HEK293 (cell line): ENCODE measurements at regions not wholly inside any gene's neighbourhood (a gene's known extent, or its start where the extent isn't known, plus 50 kb on each side); places are given as distances from the start of the nearest gene placed in this dataset.

Experiments used
- CTCF ChIA-PET: fragments of 350-600 bp; formaldehyde crosslinking; extraction: SDS; loops from one replicate; lab custom pipeline; 2021; ENCODE audit warnings: antibody characterized with exemption; lab: Yijun Ruan, JAX
- POLR2A ChIA-PET: fragments of 300-600 bp; formaldehyde crosslinking; extraction: SDS; loops from one replicate; lab custom pipeline; 2020; ENCODE audit warnings: antibody characterized with exemption, inconsistent platforms; lab: Yijun Ruan, JAX
- H3K27ac ChIP-seq: fragments of 200-500 bp; sonication (Bioruptor generic); 2 replicates; pipeline ENCODE4 v1.5.1; 2014; ENCODE audit warnings: low read depth, low read length, control low read depth, inconsistent platforms; ENCODE audit errors: extremely low read depth
- H3K36me3 ChIP-seq, 2 experiments: fragments of 200-500 bp in 1 of 2; sonication (Bioruptor generic) in 1 of 2; 1 replicate in 1 of 2; 2 replicates in 1 of 2; pipeline ENCODE4 v1.5.1; 2014 to 2017; ENCODE audit warnings: inconsistent platforms in 2 of 2, low read length in 2 of 2; ENCODE audit not compliant: control insufficient read depth in 2 of 2, insufficient read depth in 1 of 2
- H3K4me1 ChIP-seq: fragments of 200-500 bp; sonication (Bioruptor generic); 2 replicates; pipeline ENCODE4 v1.5.1; 2014; ENCODE audit warnings: mild to moderate bottlenecking, low read length, inconsistent platforms; ENCODE audit not compliant: control insufficient read depth, insufficient read depth
- H3K4me3 ChIP-seq: 2 replicates; pipeline ENCODE4 v1.5.1; 2011; ENCODE audit warnings: low read depth, mild to moderate bottlenecking, control low read depth, low read length, moderate library complexity
- H3K9me3 ChIP-seq: fragments of 200-500 bp; sonication (Bioruptor generic); 2 replicates; pipeline ENCODE4 v1.5.1; 2014; ENCODE audit warnings: low read depth, low read length, inconsistent platforms; ENCODE audit not compliant: control insufficient read depth, insufficient read depth
- ELK4 ChIP-seq: IDR thresholded peaks from 2 replicates; pipeline ENCODE4 v1.6.1; 2011; ENCODE audit warnings: mild to moderate bottlenecking, low read depth, low read length, borderline replicate concordance
- GLIS1 ChIP-seq: fragments of 450-650 bp; formaldehyde crosslinking; IDR thresholded peaks from 2 replicates; pipeline ENCODE4 v1.5.1; 2016; ENCODE audit warnings: missing biosample characterization, missing genetic modification characterization
- HOXC10 ChIP-seq: sonication (generic); formaldehyde crosslinking; IDR thresholded peaks from 2 replicates; pipeline ENCODE4 v1.8.1; 2023; ENCODE audit warnings: mild to moderate bottlenecking, missing genetic modification reagents
- MYNN ChIP-seq: fragments of 450-650 bp; formaldehyde crosslinking; IDR thresholded peaks from 2 replicates; pipeline ENCODE4 v1.5.1; 2016; ENCODE audit warnings: missing biosample characterization, missing genetic modification characterization, borderline replicate concordance
- PRDM1 ChIP-seq: fragments of 450-650 bp; formaldehyde crosslinking; IDR thresholded peaks from 2 replicates; pipeline ENCODE4; 2016; ENCODE audit warnings: missing biosample characterization, missing genetic modification characterization
- YY2 ChIP-seq: fragments of 450-650 bp; formaldehyde crosslinking; IDR thresholded peaks from 2 replicates; pipeline ENCODE4 v1.5.1; 2016; ENCODE audit warnings: missing biosample characterization, missing genetic modification characterization
- ZBTB17 ChIP-seq: fragments of 450-650 bp; formaldehyde crosslinking; IDR thresholded peaks from 2 replicates; pipeline ENCODE4 v1.5.1; 2016; ENCODE audit warnings: missing biosample characterization, missing genetic modification characterization
- ZFP41 ChIP-seq: fragments of 450-650 bp; formaldehyde crosslinking; IDR thresholded peaks from 2 replicates; pipeline ENCODE4 v1.5.1; 2016; ENCODE audit warnings: missing biosample characterization, missing genetic modification characterization, borderline replicate concordance
- ZNF146 ChIP-seq: fragments of 450-650 bp; formaldehyde crosslinking; IDR thresholded peaks from 2 replicates; pipeline ENCODE4 v1.5.1; 2016; ENCODE audit warnings: missing biosample characterization, missing genetic modification characterization
- ZNF274 ChIP-seq, 2 experiments: fragments of 200-500 bp in 1 of 2; fragments of 450-650 bp in 1 of 2; sonication (Bioruptor generic) in 1 of 2; formaldehyde crosslinking in 1 of 2; IDR thresholded peaks; 2 replicates each; pipeline versions ENCODE4 v1.5.1 to v1.6.1; 2014 to 2016; ENCODE audit warnings: borderline replicate concordance in 1 of 2, inconsistent platforms in 1 of 2, low read length in 1 of 2, missing biosample characterization in 1 of 2, missing genetic modification characterization in 1 of 2
- ZNF362 ChIP-seq: fragments of 450-650 bp; formaldehyde crosslinking; IDR thresholded peaks from 2 replicates; pipeline ENCODE4 v1.5.1; 2016; ENCODE audit warnings: missing biosample characterization, missing genetic modification characterization
- ZNF391 ChIP-seq: fragments of 450-650 bp; formaldehyde crosslinking; IDR thresholded peaks from 2 replicates; pipeline ENCODE4 v1.5.1; 2016; ENCODE audit warnings: low read depth, missing biosample characterization, missing genetic modification characterization, borderline replicate concordance
- ZNF394 ChIP-seq: fragments of 450-650 bp; formaldehyde crosslinking; IDR thresholded peaks from 2 replicates; pipeline ENCODE4 v1.5.1; 2016; ENCODE audit warnings: missing biosample characterization, missing genetic modification characterization, mild to moderate bottlenecking, moderate library complexity, borderline replicate concordance
- ZNF501 ChIP-seq: fragments of 450-650 bp; formaldehyde crosslinking; IDR thresholded peaks from 2 replicates; pipeline ENCODE4 v1.5.1; 2016; ENCODE audit warnings: missing biosample characterization, missing genetic modification characterization
- ZNF548 ChIP-seq: fragments of 450-650 bp; formaldehyde crosslinking; IDR thresholded peaks from 2 replicates; pipeline ENCODE4 v1.5.1; 2016; ENCODE audit warnings: missing biosample characterization, missing genetic modification characterization
- ZNF558 ChIP-seq: fragments of 450-650 bp; formaldehyde crosslinking; IDR thresholded peaks from 2 replicates; pipeline ENCODE4 v1.5.1; 2016; ENCODE audit warnings: missing biosample characterization, missing genetic modification characterization
- ZNF768 ChIP-seq: fragments of 450-650 bp; formaldehyde crosslinking; IDR thresholded peaks from 2 replicates; pipeline ENCODE4 v1.5.1; 2018; ENCODE audit warnings: missing biosample characterization, mild to moderate bottlenecking, missing genetic modification characterization
- ZSCAN18 ChIP-seq: fragments of 450-650 bp; formaldehyde crosslinking; IDR thresholded peaks from 2 replicates; pipeline ENCODE4 v1.5.1; 2016; ENCODE audit warnings: missing biosample characterization, missing genetic modification characterization
- TF ChIP-seq, protein P1 (sequence below): fragments of 450-650 bp; formaldehyde crosslinking; IDR thresholded peaks from 2 replicates; pipeline ENCODE4 v1.5.1; 2016; ENCODE audit warnings: missing biosample characterization, missing genetic modification characterization, low read depth

GRCh38 chr12:40561395-40561966, 130.8 kb upstream of the CNTN1 start:
- no peaks in the 10 kb centered on the region for H3K36me3 ChIP-seq
- TF ChIP-seq, protein P1, sequence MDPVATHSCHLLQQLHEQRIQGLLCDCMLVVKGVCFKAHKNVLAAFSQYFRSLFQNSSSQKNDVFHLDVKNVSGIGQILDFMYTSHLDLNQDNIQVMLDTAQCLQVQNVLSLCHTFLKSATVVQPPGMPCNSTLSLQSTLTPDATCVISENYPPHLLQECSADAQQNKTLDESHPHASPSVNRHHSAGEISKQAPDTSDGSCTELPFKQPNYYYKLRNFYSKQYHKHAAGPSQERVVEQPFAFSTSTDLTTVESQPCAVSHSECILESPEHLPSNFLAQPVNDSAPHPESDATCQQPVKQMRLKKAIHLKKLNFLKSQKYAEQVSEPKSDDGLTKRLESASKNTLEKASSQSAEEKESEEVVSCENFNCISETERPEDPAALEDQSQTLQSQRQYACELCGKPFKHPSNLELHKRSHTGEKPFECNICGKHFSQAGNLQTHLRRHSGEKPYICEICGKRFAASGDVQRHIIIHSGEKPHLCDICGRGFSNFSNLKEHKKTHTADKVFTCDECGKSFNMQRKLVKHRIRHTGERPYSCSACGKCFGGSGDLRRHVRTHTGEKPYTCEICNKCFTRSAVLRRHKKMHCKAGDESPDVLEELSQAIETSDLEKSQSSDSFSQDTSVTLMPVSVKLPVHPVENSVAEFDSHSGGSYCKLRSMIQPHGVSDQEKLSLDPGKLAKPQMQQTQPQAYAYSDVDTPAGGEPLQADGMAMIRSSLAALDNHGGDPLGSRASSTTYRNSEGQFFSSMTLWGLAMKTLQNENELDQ, result no peak
- TF ChIP-seq ZSCAN18, result no peak
- TF ChIP-seq ELK4, result no peak
- TF ChIP-seq YY2 (tag by site-specific recombination), result no peak
- TF ChIP-seq ZNF146 (tag by site-specific recombination), result no peak
- ChIA-PET CTCF (no interaction called here), POLR2A (no interaction called here)
- 0 out of 2 replicates have a peak, but pooled peaks cover 2% of the 10 kb centered on the region for H3K4me1 ChIP-seq
- H3K4me3 ChIP-seq, result no peak overlapping the region
- no peak overlapping the region for H3K27ac ChIP-seq
- H3K9me3 ChIP-seq, result no peaks in the 10 kb centered on the region

DNA sequence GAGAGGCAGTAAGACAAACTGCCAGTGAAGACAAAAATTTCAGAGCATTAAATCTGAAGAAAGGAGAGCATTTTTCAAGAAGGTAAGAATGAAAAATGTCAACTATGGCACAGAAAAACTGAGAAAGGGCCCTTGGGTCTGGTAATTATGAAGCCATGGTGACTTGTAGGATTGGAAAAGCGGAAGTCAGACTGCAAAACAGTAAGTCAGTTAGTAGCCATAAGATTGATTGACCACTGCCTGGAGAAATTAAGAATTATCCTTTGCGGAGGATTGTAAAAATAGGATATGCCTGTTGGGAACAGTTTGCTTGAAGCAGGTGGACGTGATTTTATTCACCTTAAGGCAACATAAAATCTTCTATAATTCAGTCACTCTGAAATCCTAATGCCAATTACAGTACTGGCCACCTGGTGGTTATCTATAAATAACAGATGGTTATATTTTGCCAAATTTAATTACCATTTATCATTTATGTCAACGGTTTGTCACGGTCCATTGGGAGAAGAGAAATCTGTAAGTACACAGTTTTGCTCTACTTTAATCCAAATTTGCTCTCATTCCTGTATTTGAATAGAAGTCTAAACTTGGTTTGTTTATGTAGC, 127.1 kb upstream of the CNTN1 start:
- ChIA-PET CTCF (no interaction called here), POLR2A (no interaction called here)
- H3K9me3 ChIP-seq, result no peaks in the 10 kb centered on the region
- TF ChIP-seq HOXC10 (CRISPR knock-in tag) (no peak), ZNF501 (tag by site-specific recombination) (no peak), ZNF548 (tag by site-specific recombination) (no peak), GLIS1 (tag by site-specific recombination) (no peak)
- H3K4me3 ChIP-seq, result no peak overlapping the region
- 0 out of 2 replicates have a peak, but pooled peaks cover 2% of the 10 kb centered on the region for H3K4me1 ChIP-seq
- no peak overlapping the region for H3K27ac ChIP-seq
- H3K36me3 ChIP-seq, result no peaks in the 10 kb centered on the region

DNA sequence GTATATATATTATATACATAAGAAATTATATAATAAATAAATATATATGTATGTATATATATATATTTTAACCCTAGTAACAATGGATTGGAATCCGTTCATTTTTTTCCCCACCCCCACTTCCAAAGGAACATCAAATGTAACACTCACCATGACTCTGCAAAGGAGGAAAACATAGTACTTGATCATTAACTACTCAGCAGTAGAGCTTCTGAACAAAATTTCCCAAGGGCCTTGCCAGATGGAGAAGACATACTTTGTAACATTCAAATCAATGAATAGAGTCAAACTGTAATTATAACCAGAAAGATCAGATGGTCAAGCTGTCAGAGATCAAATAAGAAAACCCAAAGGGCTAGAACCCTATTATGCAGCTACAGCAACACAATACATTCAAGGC, 126.0 kb upstream of the CNTN1 start:
- H3K4me1 ChIP-seq, result 0 out of 2 replicates have a peak, but pooled peaks cover 2% of the 10 kb centered on the region
- no peaks in the 10 kb centered on the region for H3K36me3 ChIP-seq
- POLR2A ChIA-PET, result no interaction called here
- H3K4me3 ChIP-seq, result no peak overlapping the region
- H3K27ac ChIP-seq, result no peak overlapping the region
- H3K9me3 ChIP-seq, result no peaks in the 10 kb centered on the region
- CTCF ChIA-PET, result no interaction called here
- TF ChIP-seq ZFP41 (tag by site-specific recombination) (no peak), PRDM1 (tag by site-specific recombination) (no peak)

DNA sequence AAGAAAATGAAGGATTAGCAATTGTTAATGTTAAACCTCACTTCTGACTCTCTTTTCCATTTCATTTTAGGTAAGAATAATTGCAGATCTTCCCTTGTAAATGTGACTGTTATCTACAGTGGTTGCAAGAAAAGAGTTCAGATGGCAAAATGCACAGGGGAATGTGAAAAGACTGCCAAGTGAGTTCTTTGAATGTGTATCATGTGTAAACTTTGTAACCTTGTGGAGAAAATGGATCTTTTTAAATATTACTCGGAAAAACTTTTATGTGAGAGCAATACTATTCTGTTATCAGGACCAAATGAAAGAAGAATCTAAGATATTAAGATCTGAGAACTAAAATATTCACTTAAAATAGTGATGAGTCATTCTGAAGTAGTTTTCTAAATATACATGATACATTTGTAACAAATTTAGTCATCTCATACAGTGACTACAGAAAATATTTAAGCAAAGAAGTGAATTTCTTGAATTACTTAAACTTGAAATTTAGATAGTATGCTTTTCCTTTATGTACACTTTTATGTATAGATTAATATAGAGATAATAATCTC, 122.5 kb upstream of the CNTN1 start:
- Histone ChIP-seq H3K27ac (no peak overlapping the region), H3K9me3 (no peaks in the 10 kb centered on the region), H3K36me3 (no peaks in the 10 kb centered on the region), H3K4me3 (no peak overlapping the region), H3K4me1 (0 out of 2 replicates have a peak, but pooled peaks cover 2% of the 10 kb centered on the region)
- ChIA-PET POLR2A (no interaction called here), CTCF (interaction anchor here (0.7 kb wide), 1 partner anchor 1190 kb away, joined by 3 read pairs; no protein-coding TSS in a partner anchor)
- TF ChIP-seq ZNF558 (tag by site-specific recombination) (no peak), ZNF274 (IDR thresholded peaks at IDR 0.05; ENCODE audit: low read length) (no peak), ZNF274 (tag by site-specific recombination; IDR thresholded peaks at IDR 0.05; ENCODE audit: borderline replicate concordance) (no peak), ZNF362 (no peak), ZNF394 (tag by site-specific recombination) (no peak), ZNF768 (tag by site-specific recombination) (no peak), MYNN (no peak), ZNF391 (tag by site-specific recombination) (no peak), ZBTB17 (no peak)
